Stimulated activated CD4-positive, alpha-beta T cell treated with anti-CD3 and anti-CD28 coated beads, TNF-alpha, amount 100 ng/mL, for 24 hours (primary cell): ENCODE measurements at regions not wholly inside any gene's neighbourhood (a gene's known extent, or its start where the extent isn't known, plus 50 kb on each side); places are given as distances from the start of the nearest gene placed in this dataset.
A peak's percentile ranks its signal among the peaks of the same experiment; 100 is the strongest.
"Not testable (repeated sequence)": the region's sequence is repeated elsewhere in the genome, so short reads cannot be mapped to it uniquely, and the experiment has no call there.

Experiments
- DNase-seq, 3 experiments: peaks; one replicate each; pipeline ENCODE4 v3.0.0-alpha.2; 2020; ENCODE audit warnings: low read depth in 3 of 3

GRCh38 chr15:53128652-53129051, 338.5 kb upstream of the ONECUT1 start:
- DNase-seq, result no peak

- no peak for DNase-seq
These were observed 336.0 kb upstream of the ONECUT1 start for GRCh38 chr15:53126144-53126543.

GRCh38 chr15:53122818-53123217, 332.7 kb upstream of the ONECUT1 start:
- no peak for DNase-seq

GRCh38 chr15:53116915-53117314, 326.8 kb upstream of the ONECUT1 start:
- not testable (repeated sequence) for DNase-seq

GRCh38 chr15:53116169-53116568, 326.0 kb upstream of the ONECUT1 start:
- DNase-seq, result no peak

- DNase-seq, result no peak
These were observed 325.4 kb upstream of the ONECUT1 start for GRCh38 chr15:53115563-53115962.

- no peak for DNase-seq
These were observed 324.8 kb upstream of the ONECUT1 start for GRCh38 chr15:53114960-53115359.

GRCh38 chr15:53110999-53111398, 320.9 kb upstream of the ONECUT1 start:
- no peak for DNase-seq

- DNase-seq, result no peak
These were observed 318.2 kb upstream of the ONECUT1 start for GRCh38 chr15:53108319-53108718.

- no peak for DNase-seq
These were observed 317.7 kb upstream of the ONECUT1 start for GRCh38 chr15:53107855-53108254.

- no peak for DNase-seq
These were observed 316.6 kb upstream of the ONECUT1 start for GRCh38 chr15:53106505-53107286.

- no peak for DNase-seq
These were observed 312.3 kb upstream of the ONECUT1 start for GRCh38 chr15:53102483-53102882.

GRCh38 chr15:53080484-53080883, 290.3 kb upstream of the ONECUT1 start:
- DNase-seq, result no peak

GRCh38 chr15:53074221-53074620, 284.1 kb upstream of the ONECUT1 start:
- DNase-seq, result no peak

- peak in 1 of 3 experiments; percentile 2 for DNase-seq
These were observed 281.9 kb upstream of the ONECUT1 start for GRCh38 chr15:53072077-53072476.

GRCh38 chr15:53068636-53069035, 278.5 kb upstream of the ONECUT1 start:
- DNase-seq, result no peak

- DNase-seq, result no peak
These were observed 269.3 kb upstream of the ONECUT1 start for GRCh38 chr15:53059273-53060043.

GRCh38 chr15:53046153-53046790, 256.1 kb upstream of the ONECUT1 start:
- DNase-seq, result no peak

GRCh38 chr15:53038655-53038941, 248.5 kb upstream of the ONECUT1 start:
- no peak for DNase-seq

GRCh38 chr15:53037904-53038654, 247.9 kb upstream of the ONECUT1 start:
- DNase-seq, result no peak

GRCh38 chr15:53036641-53037040, 246.5 kb upstream of the ONECUT1 start:
- no peak for DNase-seq

GRCh38 chr15:53034767-53035245, 244.7 kb upstream of the ONECUT1 start:
- DNase-seq, result no peak
